ENCODE measurements at regions not wholly inside any gene's neighbourhood (a gene's known extent, or its start where the extent isn't known, plus 50 kb on each side); places are given as distances from the start of the nearest gene placed in this dataset.
"Not testable (repeated sequence)": the region's sequence is repeated elsewhere in the genome, so short reads cannot be mapped to it uniquely, and the experiment has no call there.

- H3K36me3 Mint-ChIP-seq; H3K4me1 Mint-ChIP-seq; DNase-seq (ENCODE audit: low spot score); POLR2A ChIA-PET; H3K9me3 Mint-ChIP-seq; H3K27me3 Mint-ChIP-seq (ENCODE audit: low read depth); H3K4me3 Mint-ChIP-seq; CTCF ChIA-PET; H3K27ac Mint-ChIP-seq; ATAC-seq: not testable (repeated sequence)
These were observed 114.1 kb downstream of the MRPL57 start for GRCh38 chr13:21290442-21291002.

GRCh38 chr13:21291840-21292239 lies 115.4 kb downstream of the MRPL57 start:
- no peaks in the 10 kb centered on the region for H3K9me3 Mint-ChIP-seq
- ChIA-PET CTCF (interaction anchor here (1.5 to 2.2 kb wide), 2 partner anchors 49 to 185 kb away, joined by 3 to 8 read pairs; no protein-coding TSS in a partner anchor), POLR2A (no interaction called here)
- peaks cover 5% of the 10 kb centered on the region; the same call in 1 of the 2 replicates for H3K4me1 Mint-ChIP-seq
- ATAC-seq (no peak), DNase-seq (ENCODE audit: low spot score) (no peak)
- TF ChIP-seq ZNF396 (CRISPR knock-in tag; IDR thresholded peaks at IDR 0.05; ENCODE audit: borderline replicate concordance) (no peak), USF2 (CRISPR knock-in tag; IDR thresholded peaks at IDR 0.05) (no peak), FOXK1 (CRISPR knock-in tag; IDR thresholded peaks at IDR 0.05) (no peak), ZNF423 (CRISPR knock-in tag; IDR thresholded peaks at IDR 0.05) (no peak), CREM (CRISPR knock-in tag; IDR thresholded peaks at IDR 0.05) (no peak), ZNF416 (CRISPR knock-in tag; IDR thresholded peaks at IDR 0.05) (no peak), ZNF317 (CRISPR knock-in tag; IDR thresholded peaks at IDR 0.05; ENCODE audit: borderline replicate concordance, low read depth) (no peak), NR1H2 (CRISPR knock-in tag; IDR thresholded peaks at IDR 0.05) (no peak), PRRX2 (CRISPR knock-in tag; IDR thresholded peaks at IDR 0.05) (no peak), ZNF232 (CRISPR knock-in tag; IDR thresholded peaks at IDR 0.05) (no peak), NFATC4 (CRISPR knock-in tag; IDR thresholded peaks at IDR 0.05) (no peak), ZSCAN18 (CRISPR knock-in tag; IDR thresholded peaks at IDR 0.05) (no peak), SMAD3 (CRISPR knock-in tag; IDR thresholded peaks at IDR 0.05; ENCODE audit: borderline replicate concordance) (no peak), GRHL2 (CRISPR knock-in tag; IDR thresholded peaks at IDR 0.05; ENCODE audit: insufficient replicate concordance, severe bottlenecking) (no peak), ZNF121 (CRISPR knock-in tag; IDR thresholded peaks at IDR 0.05) (no peak), NR2C2 (CRISPR knock-in tag; IDR thresholded peaks at IDR 0.05) (no peak), TEAD1 (CRISPR knock-in tag; IDR thresholded peaks at IDR 0.05) (no peak)
- TF ChIP-seq, protein P1, sequence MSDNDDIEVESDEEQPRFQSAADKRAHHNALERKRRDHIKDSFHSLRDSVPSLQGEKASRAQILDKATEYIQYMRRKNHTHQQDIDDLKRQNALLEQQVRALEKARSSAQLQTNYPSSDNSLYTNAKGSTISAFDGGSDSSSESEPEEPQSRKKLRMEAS (CRISPR knock-in tag; IDR thresholded peaks at IDR 0.05): no peak
- TF ChIP-seq, protein P2, sequence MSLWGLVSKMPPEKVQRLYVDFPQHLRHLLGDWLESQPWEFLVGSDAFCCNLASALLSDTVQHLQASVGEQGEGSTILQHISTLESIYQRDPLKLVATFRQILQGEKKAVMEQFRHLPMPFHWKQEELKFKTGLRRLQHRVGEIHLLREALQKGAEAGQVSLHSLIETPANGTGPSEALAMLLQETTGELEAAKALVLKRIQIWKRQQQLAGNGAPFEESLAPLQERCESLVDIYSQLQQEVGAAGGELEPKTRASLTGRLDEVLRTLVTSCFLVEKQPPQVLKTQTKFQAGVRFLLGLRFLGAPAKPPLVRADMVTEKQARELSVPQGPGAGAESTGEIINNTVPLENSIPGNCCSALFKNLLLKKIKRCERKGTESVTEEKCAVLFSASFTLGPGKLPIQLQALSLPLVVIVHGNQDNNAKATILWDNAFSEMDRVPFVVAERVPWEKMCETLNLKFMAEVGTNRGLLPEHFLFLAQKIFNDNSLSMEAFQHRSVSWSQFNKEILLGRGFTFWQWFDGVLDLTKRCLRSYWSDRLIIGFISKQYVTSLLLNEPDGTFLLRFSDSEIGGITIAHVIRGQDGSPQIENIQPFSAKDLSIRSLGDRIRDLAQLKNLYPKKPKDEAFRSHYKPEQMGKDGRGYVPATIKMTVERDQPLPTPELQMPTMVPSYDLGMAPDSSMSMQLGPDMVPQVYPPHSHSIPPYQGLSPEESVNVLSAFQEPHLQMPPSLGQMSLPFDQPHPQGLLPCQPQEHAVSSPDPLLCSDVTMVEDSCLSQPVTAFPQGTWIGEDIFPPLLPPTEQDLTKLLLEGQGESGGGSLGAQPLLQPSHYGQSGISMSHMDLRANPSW (CRISPR knock-in tag; conservative IDR thresholded peaks at IDR 0.05; ENCODE audit: low read depth): no peak
- TF ChIP-seq, protein P3, sequence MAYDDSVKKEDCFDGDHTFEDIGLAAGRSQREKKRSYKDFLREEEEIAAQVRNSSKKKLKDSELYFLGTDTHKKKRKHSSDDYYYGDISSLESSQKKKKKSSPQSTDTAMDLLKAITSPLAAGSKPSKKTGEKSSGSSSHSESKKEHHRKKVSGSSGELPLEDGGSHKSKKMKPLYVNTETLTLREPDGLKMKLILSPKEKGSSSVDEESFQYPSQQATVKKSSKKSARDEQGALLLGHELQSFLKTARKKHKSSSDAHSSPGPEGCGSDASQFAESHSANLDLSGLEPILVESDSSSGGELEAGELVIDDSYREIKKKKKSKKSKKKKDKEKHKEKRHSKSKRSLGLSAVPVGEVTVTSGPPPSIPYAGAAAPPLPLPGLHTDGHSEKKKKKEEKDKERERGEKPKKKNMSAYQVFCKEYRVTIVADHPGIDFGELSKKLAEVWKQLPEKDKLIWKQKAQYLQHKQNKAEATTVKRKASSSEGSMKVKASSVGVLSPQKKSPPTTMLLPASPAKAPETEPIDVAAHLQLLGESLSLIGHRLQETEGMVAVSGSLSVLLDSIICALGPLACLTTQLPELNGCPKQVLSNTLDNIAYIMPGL (CRISPR knock-in tag; IDR thresholded peaks at IDR 0.05): no peak
- no peak overlapping the region for H3K4me3 Mint-ChIP-seq
- H3K27me3 Mint-ChIP-seq (ENCODE audit: low read depth): no peaks in the 10 kb centered on the region
- H3K27ac Mint-ChIP-seq: no peak overlapping the region
- H3K36me3 Mint-ChIP-seq: no peaks in the 10 kb centered on the region

Data from WTC11 (cell line).